ENCODE measurements at regions not wholly inside any gene's neighbourhood (a gene's known extent, or its start where the extent isn't known, plus 50 kb on each side); places are given as distances from the start of the nearest gene placed in this dataset.

DNA sequence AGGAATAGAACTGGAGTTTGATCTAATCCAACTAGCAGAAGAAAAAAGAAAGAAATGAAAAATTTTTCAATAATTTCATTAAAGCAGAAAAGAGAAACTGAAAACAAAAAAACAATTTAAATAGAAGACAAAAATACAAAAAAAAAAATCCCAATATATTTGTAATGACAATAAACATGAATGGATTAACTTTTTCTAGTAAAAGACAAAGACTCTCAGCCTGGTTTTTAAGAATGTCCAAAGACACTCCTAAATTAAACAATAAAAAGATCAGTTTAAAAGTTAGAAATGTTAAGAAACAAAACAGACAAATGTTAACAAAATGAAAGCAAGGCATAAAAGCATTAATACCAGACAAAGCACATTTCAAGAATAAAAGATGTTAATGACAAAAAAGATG, 50.3 kb upstream of the ME3 start:
- TF ChIP-seq TCF7 (CRISPR knock-in tag; IDR thresholded peaks at IDR 0.05; ENCODE audit: low read depth) (no peak), RORB (CRISPR knock-in tag; IDR thresholded peaks at IDR 0.05) (no peak), NFE2L1 (CRISPR knock-in tag; IDR thresholded peaks at IDR 0.05) (no peak), NFYB (CRISPR knock-in tag; conservative IDR thresholded peaks at IDR 0.05; ENCODE audit: low read depth) (no peak), CREM (CRISPR knock-in tag; IDR thresholded peaks at IDR 0.05) (no peak)
- TF ChIP-seq, protein P1, sequence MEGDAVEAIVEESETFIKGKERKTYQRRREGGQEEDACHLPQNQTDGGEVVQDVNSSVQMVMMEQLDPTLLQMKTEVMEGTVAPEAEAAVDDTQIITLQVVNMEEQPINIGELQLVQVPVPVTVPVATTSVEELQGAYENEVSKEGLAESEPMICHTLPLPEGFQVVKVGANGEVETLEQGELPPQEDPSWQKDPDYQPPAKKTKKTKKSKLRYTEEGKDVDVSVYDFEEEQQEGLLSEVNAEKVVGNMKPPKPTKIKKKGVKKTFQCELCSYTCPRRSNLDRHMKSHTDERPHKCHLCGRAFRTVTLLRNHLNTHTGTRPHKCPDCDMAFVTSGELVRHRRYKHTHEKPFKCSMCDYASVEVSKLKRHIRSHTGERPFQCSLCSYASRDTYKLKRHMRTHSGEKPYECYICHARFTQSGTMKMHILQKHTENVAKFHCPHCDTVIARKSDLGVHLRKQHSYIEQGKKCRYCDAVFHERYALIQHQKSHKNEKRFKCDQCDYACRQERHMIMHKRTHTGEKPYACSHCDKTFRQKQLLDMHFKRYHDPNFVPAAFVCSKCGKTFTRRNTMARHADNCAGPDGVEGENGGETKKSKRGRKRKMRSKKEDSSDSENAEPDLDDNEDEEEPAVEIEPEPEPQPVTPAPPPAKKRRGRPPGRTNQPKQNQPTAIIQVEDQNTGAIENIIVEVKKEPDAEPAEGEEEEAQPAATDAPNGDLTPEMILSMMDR (IDR thresholded peaks at IDR 0.05), result no peak
- TF ChIP-seq, protein P2, sequence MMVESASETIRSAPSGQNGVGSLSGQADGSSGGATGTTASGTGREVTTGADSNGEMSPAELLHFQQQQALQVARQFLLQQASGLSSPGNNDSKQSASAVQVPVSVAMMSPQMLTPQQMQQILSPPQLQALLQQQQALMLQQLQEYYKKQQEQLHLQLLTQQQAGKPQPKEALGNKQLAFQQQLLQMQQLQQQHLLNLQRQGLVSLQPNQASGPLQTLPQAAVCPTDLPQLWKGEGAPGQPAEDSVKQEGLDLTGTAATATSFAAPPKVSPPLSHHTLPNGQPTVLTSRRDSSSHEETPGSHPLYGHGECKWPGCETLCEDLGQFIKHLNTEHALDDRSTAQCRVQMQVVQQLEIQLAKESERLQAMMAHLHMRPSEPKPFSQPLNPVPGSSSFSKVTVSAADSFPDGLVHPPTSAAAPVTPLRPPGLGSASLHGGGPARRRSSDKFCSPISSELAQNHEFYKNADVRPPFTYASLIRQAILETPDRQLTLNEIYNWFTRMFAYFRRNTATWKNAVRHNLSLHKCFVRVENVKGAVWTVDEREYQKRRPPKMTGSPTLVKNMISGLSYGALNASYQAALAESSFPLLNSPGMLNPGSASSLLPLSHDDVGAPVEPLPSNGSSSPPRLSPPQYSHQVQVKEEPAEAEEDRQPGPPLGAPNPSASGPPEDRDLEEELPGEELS (CRISPR knock-in tag; IDR thresholded peaks at IDR 0.05), result no peak
- TF ChIP-seq, protein P3, sequence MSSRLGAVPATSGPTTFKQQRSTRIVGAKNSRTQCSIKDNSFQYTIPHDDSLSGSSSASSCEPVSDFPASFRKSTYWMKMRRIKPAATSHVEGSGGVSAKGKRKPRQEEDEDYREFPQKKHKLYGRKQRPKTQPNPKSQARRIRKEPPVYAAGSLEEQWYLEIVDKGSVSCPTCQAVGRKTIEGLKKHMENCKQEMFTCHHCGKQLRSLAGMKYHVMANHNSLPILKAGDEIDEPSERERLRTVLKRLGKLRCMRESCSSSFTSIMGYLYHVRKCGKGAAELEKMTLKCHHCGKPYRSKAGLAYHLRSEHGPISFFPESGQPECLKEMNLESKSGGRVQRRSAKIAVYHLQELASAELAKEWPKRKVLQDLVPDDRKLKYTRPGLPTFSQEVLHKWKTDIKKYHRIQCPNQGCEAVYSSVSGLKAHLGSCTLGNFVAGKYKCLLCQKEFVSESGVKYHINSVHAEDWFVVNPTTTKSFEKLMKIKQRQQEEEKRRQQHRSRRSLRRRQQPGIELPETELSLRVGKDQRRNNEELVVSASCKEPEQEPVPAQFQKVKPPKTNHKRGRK (CRISPR knock-in tag; IDR thresholded peaks at IDR 0.05; ENCODE audit: borderline replicate concordance), result no peak
